HFFc6 (cell line): ENCODE measurements at regions not wholly inside any gene's neighbourhood (a gene's known extent, or its start where the extent isn't known, plus 50 kb on each side); places are given as distances from the start of the nearest gene placed in this dataset.

Experiments used
- DNase-seq: peaks from one replicate; pipeline ENCODE4 v3.0.0-alpha.2; 2018
- H3K27ac Mint-ChIP-seq: 2 replicates; pipeline ENCODE4 v1.8.0; 2020; ENCODE audit warnings: mild to moderate bottlenecking, mixed read lengths
- H3K27me3 Mint-ChIP-seq: 2 replicates; pipeline ENCODE4 v1.8.0; 2021; ENCODE audit warnings: mild to moderate bottlenecking, moderate library complexity, mixed read lengths; ENCODE audit not compliant: insufficient read depth
- H3K36me3 Mint-ChIP-seq: 2 replicates; pipeline ENCODE4 v1.8.0; 2021; ENCODE audit warnings: low read depth, mixed read lengths
- H3K4me1 Mint-ChIP-seq: 2 replicates; pipeline ENCODE4 v1.8.0; 2020; ENCODE audit warnings: low read depth, mixed read lengths
- H3K4me3 Mint-ChIP-seq: 2 replicates; pipeline ENCODE4 v1.8.0; 2020; ENCODE audit warnings: mild to moderate bottlenecking, moderate library complexity, mixed read lengths
- H3K9me3 Mint-ChIP-seq: 2 replicates; pipeline ENCODE4 v1.8.0; 2020; ENCODE audit warnings: mild to moderate bottlenecking, mixed read lengths
- CTCF ChIP-seq: fragments of 200-600 bp; sonication (generic); IDR thresholded peaks from 2 replicates; pipeline ENCODE4 v1.5.0; 2021; ENCODE audit warnings: antibody characterized with exemption, mild to moderate bottlenecking

GRCh38 chr2:144032566-144032965 is 487.4 kb downstream of the ZEB2 start:
- H3K4me1 Mint-ChIP-seq = peaks cover 6% of the 10 kb centered on the region; the same call in 1 of the 2 replicates
- no peaks in the 10 kb centered on the region for H3K27me3 Mint-ChIP-seq
- no peak overlapping the region for H3K4me3 Mint-ChIP-seq
- H3K36me3 Mint-ChIP-seq = no peaks in the 10 kb centered on the region
- H3K27ac Mint-ChIP-seq = no peak overlapping the region
- TF ChIP-seq CTCF = no peak
- no peaks in the 10 kb centered on the region for H3K9me3 Mint-ChIP-seq
- DNase-seq = no peak

DNA sequence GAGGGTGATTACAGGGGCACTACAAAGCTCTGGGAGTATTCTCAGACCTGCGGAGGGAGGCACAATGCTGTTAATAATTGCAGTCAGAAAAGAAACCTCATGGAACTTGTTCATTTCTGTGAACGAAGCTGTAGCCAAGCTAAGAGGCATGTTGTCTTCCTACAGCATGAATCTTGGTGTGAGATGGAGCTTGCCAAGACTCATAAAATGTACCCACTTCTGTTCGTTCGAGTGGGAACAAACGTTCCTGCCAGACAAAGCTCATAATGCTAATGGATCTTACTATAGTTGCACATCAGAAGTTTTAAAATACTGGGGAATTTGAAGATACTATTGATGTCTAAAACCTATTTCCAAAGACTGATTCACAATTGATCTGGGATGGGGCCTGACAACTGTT is 489.1 kb downstream of the ZEB2 start:
- DNase-seq = no peak
- TF ChIP-seq CTCF = no peak
- peaks cover 6% of the 10 kb centered on the region; the same call in 1 of the 2 replicates for H3K4me1 Mint-ChIP-seq
- no peaks in the 10 kb centered on the region for H3K36me3 Mint-ChIP-seq
- no peak overlapping the region for H3K4me3 Mint-ChIP-seq
- no peaks in the 10 kb centered on the region for H3K27me3 Mint-ChIP-seq
- no peaks in the 10 kb centered on the region for H3K9me3 Mint-ChIP-seq
- no peak overlapping the region for H3K27ac Mint-ChIP-seq

DNA sequence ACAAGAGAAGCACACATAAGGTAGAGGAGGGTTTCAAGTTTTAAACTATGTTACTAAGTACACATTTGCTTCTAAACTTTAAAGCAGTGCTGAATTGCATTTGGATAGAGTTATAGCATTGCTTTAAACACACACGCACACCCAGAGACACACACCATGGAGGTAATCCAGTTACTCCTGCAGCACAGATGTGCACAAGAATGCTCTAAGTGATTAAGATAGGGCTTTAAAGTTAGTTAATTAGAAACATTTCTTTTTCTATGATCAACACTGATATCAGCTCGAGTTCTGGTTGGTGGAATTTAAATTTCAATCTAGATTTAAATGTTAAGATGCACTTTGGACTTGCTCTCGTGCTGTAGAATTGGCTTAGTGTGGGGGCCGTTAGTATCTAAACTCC is 492.3 kb downstream of the ZEB2 start:
- H3K4me1 Mint-ChIP-seq = peaks cover 6% of the 10 kb centered on the region; the same call in 1 of the 2 replicates
- peaks cover 1% of the 10 kb centered on the region for H3K9me3 Mint-ChIP-seq
- no peak overlapping the region for H3K27ac Mint-ChIP-seq
- no peak for TF ChIP-seq CTCF
- no peak for DNase-seq
- 0 out of 2 replicates have a peak, but pooled peaks cover 1% of the 10 kb centered on the region for H3K36me3 Mint-ChIP-seq
- no peak overlapping the region for H3K4me3 Mint-ChIP-seq
- H3K27me3 Mint-ChIP-seq = no peaks in the 10 kb centered on the region

- Mint-ChIP-seq H3K4me3 (no peak overlapping the region), H3K27ac (no peak overlapping the region), H3K36me3 (peaks cover 10% of the 10 kb centered on the region), H3K27me3 (no peaks in the 10 kb centered on the region), H3K9me3 (peaks cover 10% of the 10 kb centered on the region), H3K4me1 (peaks cover 6% of the 10 kb centered on the region; the same call in 1 of the 2 replicates)
- no peak for DNase-seq
- TF ChIP-seq CTCF = no peak
Observed at GRCh38 chr2:144026753-144027152, 493.2 kb downstream of the ZEB2 start.

GRCh38 chr2:144020047-144020446 is 499.9 kb downstream of the ZEB2 start:
- Mint-ChIP-seq H3K36me3 (peaks cover 21% of the 10 kb centered on the region), H3K27ac (no peak overlapping the region), H3K9me3 (peaks cover 15% of the 10 kb centered on the region), H3K4me3 (no peak overlapping the region), H3K27me3 (no peaks in the 10 kb centered on the region), H3K4me1 (peaks cover 38% of the 10 kb centered on the region)
- no peak for TF ChIP-seq CTCF
- no peak for DNase-seq
